C1 segment of cervical spinal cord (tissue), 14 donors: ENCODE measurements at regions not wholly inside any gene's neighbourhood (a gene's known extent, or its start where the extent isn't known, plus 50 kb on each side); places are given as distances from the start of the nearest gene placed in this dataset.

Source experiments
- DNase-seq, 14 donors: peaks; one replicate each; lab custom pipeline; 2025; lab: John Stamatoyannopoulos, UW

GRCh38 chr2:221202431-221202830 lies 369.7 kb downstream of the EPHA4 start:
- DNase-seq: no peak

GRCh38 chr2:221203125-221203524 lies 369.0 kb downstream of the EPHA4 start:
- DNase-seq: no peak

- no peak for DNase-seq
These were observed 368.2 kb downstream of the EPHA4 start for GRCh38 chr2:221203856-221204255.

- DNase-seq: no peak
These were observed 367.4 kb downstream of the EPHA4 start for GRCh38 chr2:221204699-221205098.

GRCh38 chr2:221205103-221205673 lies 366.9 kb downstream of the EPHA4 start:
- no peak for DNase-seq

- no peak for DNase-seq
These were observed 361.4 kb downstream of the EPHA4 start for GRCh38 chr2:221210686-221211085.

- no peak for DNase-seq
These were observed 360.5 kb downstream of the EPHA4 start for GRCh38 chr2:221211653-221212052.

GRCh38 chr2:221212105-221212504 lies 360.0 kb downstream of the EPHA4 start:
- no peak for DNase-seq

GRCh38 chr2:221215487-221215886 lies 356.6 kb downstream of the EPHA4 start:
- no peak for DNase-seq

GRCh38 chr2:221216636-221217035 lies 355.5 kb downstream of the EPHA4 start:
- no peak for DNase-seq

GRCh38 chr2:221225752-221226151 lies 346.4 kb downstream of the EPHA4 start:
- DNase-seq: no peak

GRCh38 chr2:221228214-221228769 lies 343.8 kb downstream of the EPHA4 start:
- DNase-seq: no peak

- no peak for DNase-seq
These were observed 343.0 kb downstream of the EPHA4 start for GRCh38 chr2:221229099-221229498.

- no peak for DNase-seq
These were observed 340.6 kb downstream of the EPHA4 start for GRCh38 chr2:221231511-221231910.

GRCh38 chr2:221235941-221236340 lies 336.2 kb downstream of the EPHA4 start:
- DNase-seq: no peak

- no peak for DNase-seq
These were observed 331.0 kb downstream of the EPHA4 start for GRCh38 chr2:221241072-221241471.

- DNase-seq: no peak
These were observed 328.3 kb downstream of the EPHA4 start for GRCh38 chr2:221243771-221244170.

GRCh38 chr2:221245045-221245444 lies 327.1 kb downstream of the EPHA4 start:
- no peak for DNase-seq

GRCh38 chr2:221245772-221246171 lies 326.3 kb downstream of the EPHA4 start:
- no peak for DNase-seq

- DNase-seq: no peak
These were observed 317.8 kb downstream of the EPHA4 start for GRCh38 chr2:221254299-221254698.

GRCh38 chr2:221255862-221256261 lies 316.2 kb downstream of the EPHA4 start:
- DNase-seq: peak in 3 of 14 donors; percentile 0 to 4 (median 3)

- no peak for DNase-seq
These were observed 313.6 kb downstream of the EPHA4 start for GRCh38 chr2:221258464-221258863.

- no peak for DNase-seq
These were observed 309.5 kb downstream of the EPHA4 start for GRCh38 chr2:221262651-221263050.

GRCh38 chr2:221263573-221263972 lies 308.5 kb downstream of the EPHA4 start:
- DNase-seq: no peak
